Testis (tissue), 2 donors: ENCODE measurements at regions not wholly inside any gene's neighbourhood (a gene's known extent, or its start where the extent isn't known, plus 50 kb on each side); places are given as distances from the start of the nearest gene placed in this dataset.

Experiments used
- POLR2A ChIP-seq: fragments of 450-650 bp; IDR thresholded peaks from one replicate; pipeline ENCODE4 v1.6.1; 2017; ENCODE audit warnings: antibody characterized with exemption, mild to moderate bottlenecking, moderate library complexity
- TF ChIP-seq, protein P1 (sequence below), 3 experiments: fragments of 450-650 bp in 2 of 3; fragments of 200-600 bp in 1 of 3; sonication (generic) in 1 of 3; IDR thresholded peaks; one replicate each; pipeline ENCODE4 v1.5.1; 2016 to 2019; ENCODE audit warnings: antibody characterized with exemption in 3 of 3, mild to moderate bottlenecking in 2 of 3, moderate library complexity in 1 of 3

DNA sequence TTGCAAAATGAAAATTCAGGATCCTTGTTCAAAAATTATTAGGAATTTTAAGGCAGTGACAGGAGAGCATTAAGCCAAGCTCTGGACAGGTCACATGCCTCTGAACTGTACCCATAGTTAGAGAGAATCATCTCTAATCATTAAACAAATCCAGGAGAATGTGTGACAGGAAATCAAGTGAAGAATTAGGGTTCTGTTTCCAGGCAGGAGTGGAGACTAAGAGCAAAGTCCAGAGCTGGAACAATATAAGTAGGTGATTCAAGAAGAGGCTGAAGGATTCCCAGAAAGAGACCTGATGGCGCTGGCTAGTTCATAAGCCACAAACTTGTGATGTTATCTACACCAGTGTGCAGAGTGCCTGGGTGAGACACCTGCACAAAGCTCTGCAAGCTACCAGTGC is 104.6 kb upstream of the PRKG2 start:
- TF ChIP-seq, protein P1, sequence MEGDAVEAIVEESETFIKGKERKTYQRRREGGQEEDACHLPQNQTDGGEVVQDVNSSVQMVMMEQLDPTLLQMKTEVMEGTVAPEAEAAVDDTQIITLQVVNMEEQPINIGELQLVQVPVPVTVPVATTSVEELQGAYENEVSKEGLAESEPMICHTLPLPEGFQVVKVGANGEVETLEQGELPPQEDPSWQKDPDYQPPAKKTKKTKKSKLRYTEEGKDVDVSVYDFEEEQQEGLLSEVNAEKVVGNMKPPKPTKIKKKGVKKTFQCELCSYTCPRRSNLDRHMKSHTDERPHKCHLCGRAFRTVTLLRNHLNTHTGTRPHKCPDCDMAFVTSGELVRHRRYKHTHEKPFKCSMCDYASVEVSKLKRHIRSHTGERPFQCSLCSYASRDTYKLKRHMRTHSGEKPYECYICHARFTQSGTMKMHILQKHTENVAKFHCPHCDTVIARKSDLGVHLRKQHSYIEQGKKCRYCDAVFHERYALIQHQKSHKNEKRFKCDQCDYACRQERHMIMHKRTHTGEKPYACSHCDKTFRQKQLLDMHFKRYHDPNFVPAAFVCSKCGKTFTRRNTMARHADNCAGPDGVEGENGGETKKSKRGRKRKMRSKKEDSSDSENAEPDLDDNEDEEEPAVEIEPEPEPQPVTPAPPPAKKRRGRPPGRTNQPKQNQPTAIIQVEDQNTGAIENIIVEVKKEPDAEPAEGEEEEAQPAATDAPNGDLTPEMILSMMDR (IDR thresholded peaks at IDR 0.05): no peak
- TF ChIP-seq POLR2A: no peak
